Psoas muscle (tissue), 7 donors: ENCODE measurements at regions not wholly inside any gene's neighbourhood (a gene's known extent, or its start where the extent isn't known, plus 50 kb on each side); places are given as distances from the start of the nearest gene placed in this dataset.

Experiments
- ATAC-seq, 4 donors: fragments of 200-7000 bp; cut with Tn5 transposase; one replicate each; pipeline ENCODE4 v1.9.1; 2020; ENCODE audit warnings: moderate library complexity in 3 of 4, mild to moderate bottlenecking in 2 of 4
- DNase-seq, 2 donors: peaks; one replicate each; pipeline ENCODE4 v3.0.0-alpha.2; 2020
- H3K27ac ChIP-seq: fragments of 200-600 bp; one replicate; pipeline ENCODE4 v1.8.0; 2022
- H3K27me3 ChIP-seq, 3 donors: fragments of 200-600 bp in 1 of 3; one replicate each; pipeline versions ENCODE4 v1.6.1 to v1.8.0; 2013 to 2022; ENCODE audit warnings: low read length in 2 of 3, mild to moderate bottlenecking in 2 of 3, moderate library complexity in 1 of 3; ENCODE audit not compliant: insufficient read depth in 3 of 3
- H3K36me3 ChIP-seq, 2 donors: fragments of 200-600 bp in 1 of 2; one replicate each; pipeline versions ENCODE4 v1.6.1 to v1.8.0; 2013 to 2022; ENCODE audit warnings: low read depth in 1 of 2, mild to moderate bottlenecking in 1 of 2, moderate library complexity in 1 of 2; ENCODE audit not compliant: insufficient read depth in 1 of 2
- H3K4me1 ChIP-seq: fragments of 200-600 bp; one replicate; pipeline ENCODE4 v1.8.0; 2022
- H3K4me3 ChIP-seq: fragments of 200-600 bp; one replicate; pipeline ENCODE4 v1.8.0; 2022; ENCODE audit warnings: mild to moderate bottlenecking
- H3K9me3 ChIP-seq: fragments of 200-600 bp; one replicate; pipeline ENCODE4 v1.8.0; 2022
- CTCF ChIP-seq: fragments of 200-600 bp; IDR thresholded peaks from one replicate; pipeline ENCODE4 v1.8.0; 2022; ENCODE audit warnings: antibody characterized with exemption
- WGBS, 3 donors: extraction: QIAGEN DNeasy Blood & Tissue Kit; methylation state at CpG; one replicate each; pipeline versions ENCODE4 v1.1.6 to v1.1.7; 2013; 5-methylcytosine and 5-hydroxymethylcytosine counted together
- intact Hi-C, 2 donors: fragments of 100-400 bp; cut with DNase I; formaldehyde crosslinking; loops; one replicate each; pipeline versions ENCODE4 v1.11.0 to v1.14.2; 2022
- donor health status: healthy with polysubstance abuse.
- donor health status: DM: no; HTN: no; CAD: no; lungs with moderate emphysema.
- donor health status: Bipolar disorder and iron deficiency.
- donor health status: healthy.
- donor health status: DM: yes; HTN: yes; CAD: no.
- donor health status: DM: no; HTN: no; CAD: no.
- donor health status: DM: yes; HTN: yes; CAD: no.

GRCh38 chr16:63856537-63856936 is 1265.3 kb downstream of the CDH11 start:
- DNase-seq (no peak), ATAC-seq (no peak)
- TF ChIP-seq CTCF, result no peak
- no peak overlapping the region for H3K27ac ChIP-seq
- intact Hi-C loops, result no loop called here
- H3K4me3 ChIP-seq, result no peak overlapping the region
- H3K36me3 ChIP-seq, result no peaks in the 10 kb centered on the region
- H3K4me1 ChIP-seq, result no peaks in the 10 kb centered on the region
- no peaks in the 10 kb centered on the region for H3K9me3 ChIP-seq
- 30 to 50% (median 39%) methylated on average over 1 of the region's 1 CpG for WGBS, 3 donors
- H3K27me3 ChIP-seq, result no peaks in the 10 kb centered on the region

- Histone ChIP-seq H3K9me3 (no peaks in the 10 kb centered on the region), H3K27ac (no peak overlapping the region), H3K27me3 (no peaks in the 10 kb centered on the region), H3K36me3 (no peaks in the 10 kb centered on the region), H3K4me1 (no peaks in the 10 kb centered on the region), H3K4me3 (no peak overlapping the region)
- DNase-seq (no peak), ATAC-seq (no peak)
- no peak for TF ChIP-seq CTCF
- 83 to 93% (median 84%) methylated on average over 3 of the region's 3 CpGs for WGBS, 3 donors
- intact Hi-C loops, result no loop called here
Observed at GRCh38 chr16:63850979-63851378, 1270.9 kb downstream of the CDH11 start.

GRCh38 chr16:63841271-63841670 is 1280.6 kb downstream of the CDH11 start:
- no peak for ATAC-seq
- Histone ChIP-seq H3K4me3 (no peak overlapping the region), H3K27ac (no peak overlapping the region), H3K9me3 (peaks cover 17% of the 10 kb centered on the region), H3K27me3 (no peaks in the 10 kb centered on the region), H3K4me1 (no peaks in the 10 kb centered on the region), H3K36me3 (no peaks in the 10 kb centered on the region)
- no peak for DNase-seq
- TF ChIP-seq CTCF, result no peak
- intact Hi-C loops, result no loop called here
- WGBS, 3 donors, result 83 to 97% (median 90%) methylated on average over 1 of the region's 1 CpG

- H3K36me3 ChIP-seq, result no peaks in the 10 kb centered on the region
- 63 to 68% (median 63%) methylated on average over 3 of the region's 3 CpGs for WGBS, 3 donors
- DNase-seq (no peak), ATAC-seq (no peak)
- H3K27me3 ChIP-seq, result no peaks in the 10 kb centered on the region
- H3K9me3 ChIP-seq, result no peaks in the 10 kb centered on the region
- intact Hi-C loops, result no loop called here
- H3K4me1 ChIP-seq, result no peaks in the 10 kb centered on the region
- no peak for TF ChIP-seq CTCF
- no peak overlapping the region for H3K27ac ChIP-seq
- H3K4me3 ChIP-seq, result no peak overlapping the region
Observed at GRCh38 chr16:63830061-63830460, 1291.8 kb downstream of the CDH11 start.

- H3K27me3 ChIP-seq, result no peaks in the 10 kb centered on the region
- DNase-seq (no peak), ATAC-seq (no peak)
- H3K27ac ChIP-seq, result no peak overlapping the region
- WGBS, 3 donors, result 80 to 84% (median 83%) methylated on average over 3 of the region's 3 CpGs
- no peaks in the 10 kb centered on the region for H3K9me3 ChIP-seq
- H3K4me3 ChIP-seq, result no peak overlapping the region
- no peaks in the 10 kb centered on the region for H3K36me3 ChIP-seq
- intact Hi-C loops, result no loop called here
- no peak for TF ChIP-seq CTCF
- no peaks in the 10 kb centered on the region for H3K4me1 ChIP-seq
Observed at GRCh38 chr16:63822818-63823217, 1299.0 kb downstream of the CDH11 start.
